H54 (cell line): ENCODE measurements at regions not wholly inside any gene's neighbourhood (a gene's known extent, or its start where the extent isn't known, plus 50 kb on each side); places are given as distances from the start of the nearest gene placed in this dataset.

Experiments used
- DNase-seq: peaks from one replicate; pipeline ENCODE4 v3.0.0; 2011; ENCODE audit warnings: low spot score, mixed read lengths; ENCODE audit not compliant: insufficient read length
- FAIRE-seq: peaks from 3 replicates; lab custom pipeline; 2011; peaks lifted over from hg19 to GRCh38; lab: Jason Lieb, UNC
- POLR2A ChIP-seq: IDR thresholded peaks from 2 replicates; pipeline ENCODE4 v1.6.1; 2011; ENCODE audit warnings: low read depth, mild to moderate bottlenecking, low read length

DNA sequence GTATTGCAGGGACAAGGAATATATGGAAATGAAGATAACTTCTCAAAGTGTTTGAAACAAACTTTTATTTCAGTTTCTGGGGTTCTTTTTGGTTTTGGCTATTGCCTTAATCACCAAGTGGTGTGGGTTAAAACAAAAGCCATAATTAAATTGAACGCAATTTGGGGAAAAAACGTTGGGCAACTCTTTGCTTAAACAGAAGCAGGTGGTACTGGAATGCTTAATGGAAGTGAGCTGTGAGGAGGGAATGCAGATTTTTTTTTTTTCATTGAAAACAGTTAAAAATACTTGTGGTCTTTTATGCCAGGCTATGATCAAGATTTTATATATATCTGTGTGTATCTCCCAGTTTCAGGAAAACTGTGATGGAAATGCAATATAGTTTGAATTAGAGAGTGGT, 195.7 kb upstream of the TUT7 start:
- DNase-seq (no peak), FAIRE-seq (no peak)

DNA sequence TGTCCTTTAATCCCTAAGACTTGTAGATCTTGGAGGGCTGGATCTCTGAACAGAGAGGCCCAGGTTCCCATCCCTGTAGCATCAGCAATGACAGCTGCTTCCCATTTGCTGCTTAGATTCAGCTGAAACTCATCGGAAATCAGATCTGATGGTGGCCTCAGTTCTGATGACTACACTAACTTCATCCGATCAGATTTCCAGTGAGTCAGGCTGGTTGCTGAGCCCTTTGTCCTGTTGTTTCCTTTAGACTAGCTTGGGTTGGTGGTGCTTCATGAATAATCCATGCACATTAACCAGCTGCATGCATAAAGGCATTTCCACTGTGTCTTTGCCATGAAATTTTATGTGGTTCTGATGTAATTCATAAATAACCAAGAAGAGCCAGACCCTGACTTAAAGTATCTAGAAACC, 195.2 kb upstream of the TUT7 start:
- FAIRE-seq (no peak), DNase-seq (no peak)
- TF ChIP-seq POLR2A, result no peak

More for the DNA sequence above, 195.7 kb upstream of the TUT7 start:
- no peak for TF ChIP-seq POLR2A

DNA sequence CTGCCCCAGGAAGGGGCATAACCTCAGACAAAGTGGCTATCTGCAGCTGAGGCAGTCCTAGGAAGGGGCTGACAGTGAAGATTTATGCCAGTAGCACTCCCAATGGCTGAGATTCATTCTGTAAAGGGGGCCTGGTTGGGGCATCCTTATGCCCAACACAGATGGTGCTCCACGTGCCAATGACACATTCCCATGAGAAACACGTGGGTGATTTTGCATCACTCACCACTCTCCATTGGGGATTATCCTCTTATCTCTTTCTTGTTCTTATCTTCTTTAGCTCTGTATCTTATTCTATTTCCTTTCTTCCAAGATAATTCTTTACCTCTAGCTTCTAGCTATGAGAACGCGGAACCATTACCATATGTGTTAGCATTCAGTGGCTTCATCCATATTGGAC, 194.0 kb upstream of the TUT7 start:
- DNase-seq (no peak), FAIRE-seq (no peak)
- no peak for TF ChIP-seq POLR2A

DNA sequence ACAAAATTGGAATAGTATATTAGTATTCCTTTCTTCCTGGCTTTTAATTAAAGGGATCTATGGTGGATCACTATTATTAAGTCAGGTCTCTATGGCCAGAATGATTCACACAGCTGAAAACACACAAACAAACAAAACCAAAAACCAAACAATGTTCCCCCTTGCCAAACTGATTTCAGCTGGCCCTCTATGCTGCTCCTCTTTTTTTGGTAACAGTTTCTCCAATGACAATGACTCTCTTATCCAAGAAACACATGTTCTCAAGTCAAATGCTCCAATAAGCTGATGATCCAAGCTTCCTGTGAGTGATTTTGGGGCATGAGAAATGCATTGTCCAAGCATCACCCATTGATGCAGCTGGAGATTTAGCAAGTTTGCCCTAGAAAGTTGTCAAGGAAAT, 193.4 kb upstream of the TUT7 start:
- no peak for TF ChIP-seq POLR2A
- DNase-seq (no peak), FAIRE-seq (no peak)

DNA sequence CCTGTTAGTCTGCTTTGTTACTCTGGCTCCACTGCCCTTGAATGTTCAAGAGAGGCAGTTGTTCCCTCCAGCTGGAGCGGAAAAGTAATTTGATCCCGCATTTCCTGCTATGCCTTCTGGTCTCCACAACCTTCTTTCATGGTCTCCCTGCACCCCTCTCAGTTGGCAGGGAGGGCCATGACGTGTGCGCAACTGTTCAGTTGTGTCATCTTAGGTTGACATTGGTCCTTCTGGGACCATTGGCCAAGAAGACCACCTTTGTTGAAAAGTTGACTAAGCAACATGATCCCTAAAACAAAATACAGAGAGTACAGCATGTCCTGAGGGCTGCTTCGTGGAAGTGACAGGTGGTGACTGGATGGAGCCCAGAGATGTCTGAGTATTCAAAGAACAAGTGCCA, 192.5 kb upstream of the TUT7 start:
- no peak for FAIRE-seq
- no peak for TF ChIP-seq POLR2A

DNA sequence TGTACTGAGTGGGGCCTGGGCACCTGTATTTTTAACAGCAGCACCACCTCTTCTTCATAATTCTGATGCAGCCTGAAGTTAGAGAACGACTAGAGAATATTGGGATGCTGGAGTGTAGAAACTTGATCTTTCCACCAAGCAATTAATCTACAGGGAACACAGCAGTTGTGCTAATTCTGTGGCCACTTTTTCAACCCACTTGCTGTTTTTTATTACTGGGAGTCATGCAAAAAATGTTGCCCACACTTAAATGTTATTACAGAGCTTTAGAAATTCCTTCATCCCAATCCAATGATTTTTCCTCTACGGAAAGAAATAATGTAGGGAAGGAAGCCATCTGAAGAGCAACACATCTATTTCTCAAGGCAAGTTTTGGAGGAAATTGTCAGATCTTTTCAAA, 190.9 kb upstream of the TUT7 start:
- DNase-seq, result no peak
- no peak for FAIRE-seq
- TF ChIP-seq POLR2A, result no peak

More for the DNA sequence above, 192.5 kb upstream of the TUT7 start:
- no peak for DNase-seq

DNA sequence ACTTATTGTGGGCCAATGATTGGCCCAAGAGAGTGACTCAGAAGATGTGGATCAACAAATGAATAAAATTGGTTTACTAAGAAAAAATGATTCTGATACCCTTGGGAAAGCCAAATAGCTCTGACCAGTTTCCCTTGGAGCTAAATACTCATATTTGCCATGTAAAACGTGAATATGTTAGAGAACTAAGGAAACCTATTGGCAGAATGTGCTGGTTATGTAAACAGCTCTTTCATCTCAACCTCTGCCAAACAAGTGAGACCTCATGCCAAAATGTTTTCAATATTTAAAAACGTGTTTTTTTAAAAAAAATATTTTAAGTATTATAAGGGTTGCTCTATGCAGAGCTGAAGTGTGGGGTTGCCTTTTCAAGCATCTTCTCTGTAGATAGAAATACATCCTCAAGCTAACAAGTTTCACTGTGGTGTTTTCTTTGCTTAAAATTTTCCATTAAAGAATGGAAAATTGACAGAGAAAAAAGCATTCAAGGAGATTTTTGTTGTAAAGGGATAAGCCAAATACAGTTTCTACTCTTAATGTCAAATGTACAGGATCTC, 186.9 kb upstream of the TUT7 start:
- no peak for TF ChIP-seq POLR2A
- FAIRE-seq (no peak), DNase-seq (no peak)

DNA sequence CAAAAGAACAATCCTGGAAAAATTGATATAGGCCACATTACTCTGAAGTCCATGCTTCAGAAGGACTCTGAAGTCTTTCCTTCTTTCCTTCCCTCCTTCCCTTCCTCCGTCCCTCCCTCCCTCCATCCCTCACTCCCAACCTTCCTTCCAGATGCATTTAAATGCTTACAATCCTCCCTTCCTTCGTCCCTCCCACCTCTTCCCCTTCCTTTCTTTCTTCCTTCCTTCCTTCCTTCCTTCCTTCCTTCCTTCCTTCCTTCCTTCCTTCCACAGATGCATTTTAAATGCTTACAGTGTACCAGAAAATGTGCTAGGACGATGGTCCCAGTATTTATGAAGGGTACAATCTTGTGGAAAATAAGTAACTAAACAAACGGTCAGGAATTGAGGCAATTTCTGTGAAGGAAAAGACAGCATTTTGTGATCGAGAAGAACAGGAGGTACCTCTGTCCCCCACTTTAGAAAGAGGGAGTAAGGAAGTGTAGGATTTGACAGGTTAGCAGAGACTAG, 181.3 kb upstream of the TUT7 start:
- no peak for TF ChIP-seq POLR2A

DNA sequence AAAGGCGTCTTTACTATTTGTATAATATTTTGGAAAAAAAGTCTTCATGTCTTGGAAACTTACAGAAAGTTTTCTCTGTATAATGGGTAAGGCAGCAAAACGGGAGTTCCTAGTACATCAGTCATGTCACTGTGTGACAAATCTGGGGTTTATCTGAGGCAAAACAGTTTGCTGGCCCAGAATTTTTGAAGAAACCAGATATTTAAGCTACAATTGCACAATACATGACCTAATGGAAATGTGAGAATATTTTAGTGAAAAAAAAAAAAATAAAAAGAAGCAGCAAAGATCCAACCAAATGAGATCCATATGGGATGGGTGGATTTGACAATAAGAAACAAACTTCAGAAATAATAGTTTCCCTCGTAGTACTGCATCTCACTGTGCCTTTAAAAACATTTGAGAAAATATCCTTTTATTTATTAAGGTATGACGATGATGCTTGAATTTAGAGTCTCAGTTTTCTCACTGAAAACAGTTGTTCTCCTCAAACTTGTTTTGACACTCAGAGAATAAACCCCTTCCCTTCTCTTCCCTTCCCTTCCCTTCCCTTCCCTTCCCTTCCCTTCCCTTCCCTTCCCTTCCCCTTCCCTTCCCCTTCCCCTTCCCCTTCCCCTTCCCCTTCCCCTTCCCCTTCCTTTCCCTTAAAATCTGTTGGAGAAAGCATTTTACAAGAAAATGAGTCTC, 180.5 kb upstream of the TUT7 start:
- DNase-seq (no peak), FAIRE-seq (no peak)
- no peak for TF ChIP-seq POLR2A

More for the DNA sequence above, 181.3 kb upstream of the TUT7 start:
- DNase-seq (no peak), FAIRE-seq (no peak)

DNA sequence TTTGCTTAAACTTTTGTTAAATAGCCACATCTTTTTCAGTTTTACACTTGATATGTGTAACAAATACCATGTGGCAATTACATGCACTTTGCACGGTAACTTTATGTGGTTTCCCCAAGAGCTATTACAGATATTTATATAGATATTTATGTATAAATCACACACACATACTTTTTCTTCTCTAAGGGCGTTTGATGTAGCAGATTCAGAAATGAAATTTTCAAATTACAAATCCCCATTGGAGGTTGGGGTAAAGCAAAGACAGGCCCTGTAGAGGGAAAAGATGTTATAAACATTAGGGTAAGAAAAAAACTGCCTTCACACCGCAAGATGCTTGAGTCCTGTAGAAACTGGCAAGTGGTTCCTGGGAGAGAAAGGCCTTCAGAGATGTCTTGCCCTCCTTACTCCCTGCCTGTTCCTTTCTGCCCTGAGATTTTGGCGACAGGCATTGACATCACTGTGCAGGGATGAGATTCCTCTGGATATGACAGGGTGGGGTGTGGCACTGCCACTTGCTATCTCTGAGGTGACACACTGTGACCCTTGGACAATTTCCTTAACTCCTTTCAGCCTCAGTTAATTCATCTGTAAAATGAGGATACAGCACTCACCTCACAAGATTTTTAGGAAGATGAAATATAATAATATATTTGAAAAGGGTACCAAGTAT, 177.9 kb upstream of the TUT7 start:
- no peak for TF ChIP-seq POLR2A
- FAIRE-seq, result no peak

DNA sequence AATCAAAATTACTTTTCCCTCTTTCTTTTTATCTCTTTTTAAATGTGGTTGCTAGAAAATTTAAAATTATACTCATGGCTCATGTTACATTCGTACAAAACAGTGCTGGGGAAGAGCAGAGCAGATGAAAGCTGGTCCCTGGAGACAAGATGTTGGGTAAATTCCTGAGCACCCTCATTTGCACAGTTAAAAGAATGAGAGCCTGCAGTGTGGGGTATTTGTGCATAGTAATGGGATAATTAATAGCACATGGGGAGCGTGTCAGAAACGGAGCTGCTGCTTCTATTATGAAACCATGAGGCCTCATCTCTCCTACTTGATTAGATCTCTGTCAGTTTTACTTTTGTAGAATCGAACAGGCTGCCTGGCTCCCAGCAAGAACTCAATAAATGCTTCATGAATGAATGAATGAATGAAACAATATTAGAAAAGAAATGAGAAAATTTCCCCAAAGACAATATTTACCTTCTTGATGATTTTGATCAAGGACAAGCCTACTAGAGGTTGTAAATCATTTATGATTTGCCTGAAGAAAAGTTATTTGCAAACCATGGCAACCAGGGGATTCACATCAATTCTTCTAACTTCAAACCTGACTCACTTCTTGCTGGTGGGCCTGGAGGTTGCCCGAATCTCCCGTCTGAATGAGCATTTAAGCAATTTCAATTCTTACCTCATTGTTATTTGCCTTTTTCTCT, 177.2 kb upstream of the TUT7 start:
- no peak for FAIRE-seq
- no peak for DNase-seq
- no peak for TF ChIP-seq POLR2A

More for the DNA sequence above, 177.9 kb upstream of the TUT7 start:
- DNase-seq, result no peak

DNA sequence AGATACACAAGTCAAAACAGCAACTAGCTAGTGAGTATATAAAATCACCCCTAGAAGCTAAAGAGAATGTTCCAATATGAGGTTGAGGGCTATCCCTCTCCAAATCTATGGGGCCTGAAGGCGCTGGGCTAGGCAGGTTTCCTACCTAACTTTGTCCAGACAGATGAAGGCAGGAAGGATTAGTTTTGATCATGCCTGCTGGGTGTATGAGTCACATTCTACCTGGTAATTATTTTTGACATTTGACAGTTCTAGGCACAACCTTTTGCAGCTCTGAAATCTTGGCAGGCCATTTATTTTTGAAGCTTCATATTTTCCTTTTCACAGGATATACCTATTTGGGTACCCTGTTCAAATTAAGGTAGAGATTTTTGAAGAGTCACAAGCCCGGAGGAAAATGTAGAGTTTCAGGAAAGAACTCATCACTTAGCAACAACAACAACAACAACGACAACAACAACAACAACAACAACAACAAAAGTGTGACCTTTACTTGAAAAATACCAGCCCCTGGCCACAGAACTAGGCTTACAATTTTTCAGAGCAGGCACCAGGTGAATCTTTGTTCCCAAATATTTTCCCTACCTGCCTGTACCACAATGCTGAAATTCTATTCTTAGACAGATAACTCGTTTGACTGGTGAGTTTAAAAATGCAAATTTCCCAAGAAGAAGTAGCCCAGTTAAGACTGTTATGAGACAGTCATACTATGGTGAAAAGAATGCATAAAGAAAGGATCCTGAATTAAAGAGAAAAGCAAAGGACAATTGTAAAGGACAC, 175.5 kb upstream of the TUT7 start:
- TF ChIP-seq POLR2A, result no peak
- FAIRE-seq (no peak), DNase-seq (no peak)

DNA sequence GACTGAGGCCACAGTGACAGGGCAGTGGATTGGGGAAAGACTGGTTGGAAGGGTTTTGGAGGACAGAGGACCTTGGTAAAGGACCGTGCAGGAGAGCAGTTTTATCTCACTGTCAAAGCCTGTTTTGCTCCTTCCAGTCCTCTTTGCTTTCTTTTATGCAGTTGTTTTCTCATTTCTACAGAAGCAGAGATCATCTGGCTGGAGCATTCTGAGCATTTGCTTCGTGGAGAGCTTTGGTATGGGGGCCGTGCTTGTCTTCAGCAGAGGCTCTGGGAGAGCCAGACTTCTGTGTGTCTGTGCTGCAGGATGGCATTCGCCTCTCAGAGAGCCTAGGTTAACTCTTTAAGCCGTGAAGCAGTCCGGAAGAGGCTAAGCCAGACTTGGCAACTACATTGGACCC, 171.8 kb upstream of the TUT7 start:
- TF ChIP-seq POLR2A, result no peak
- FAIRE-seq (no peak), DNase-seq (no peak)
